A549 (cell line): ENCODE measurements at regions not wholly inside any gene's neighbourhood (a gene's known extent, or its start where the extent isn't known, plus 50 kb on each side); places are given as distances from the start of the nearest gene placed in this dataset.

Source experiments
- ATAC-seq, 2 experiments: fragments of 200-7000 bp in 1 of 2; fragments of >200 bp in 1 of 2; cut with Nextera tagmentation in 1 of 2; cut with Tn5 transposase in 1 of 2; 3 replicates each; pipeline versions ENCODE4 v1.8.0 to v1.9.1; 2018 to 2020; ENCODE audit warnings: mild to moderate bottlenecking in 1 of 2, moderate library complexity in 1 of 2
- CTCF ChIA-PET: fragments of 300-600 bp; sonication (Branson Sonifier 250); formaldehyde crosslinking; extraction: SDS; loops from one replicate; lab custom pipeline; 2021; ENCODE audit warnings: antibody characterized with exemption, inconsistent platforms; lab: Yijun Ruan, JAX
- POLR2A ChIA-PET: fragments of 350-600 bp; formaldehyde crosslinking; extraction: SDS; loops from one replicate; lab custom pipeline; 2021; ENCODE audit warnings: antibody characterized with exemption, inconsistent platforms; lab: Yijun Ruan, JAX
- DNase-seq, 2 experiments: peaks; one replicate each; pipeline versions ENCODE4 v3.0.0 to v3.0.0-alpha.2; 2011 to 2016; ENCODE audit warnings: low read depth in 1 of 2, low spot score in 1 of 2
- FAIRE-seq: peaks from 2 replicates; lab custom pipeline; 2011; peaks lifted over from hg19 to GRCh38; lab: Jason Lieb, UNC
- H3K27ac ChIP-seq, 2 experiments: fragments of >200 bp; sonication (Bioruptor Twin); formaldehyde crosslinking; 3 replicates each; pipeline ENCODE4 v1.5.1; 2016 to 2017
- H3K4me1 ChIP-seq: fragments of >200 bp; sonication (Bioruptor Twin); formaldehyde crosslinking; 3 replicates; pipeline ENCODE4 v1.6.1; 2016
- H3K4me2 ChIP-seq: fragments of >200 bp; sonication (Bioruptor Twin); formaldehyde crosslinking; 3 replicates; pipeline ENCODE4 v1.6.1; 2016
- H3K4me3 ChIP-seq: fragments of >200 bp; sonication (Bioruptor Twin); formaldehyde crosslinking; 3 replicates; pipeline ENCODE4 v1.5.1; 2016
- H3K9me3 ChIP-seq: fragments of >200 bp; sonication (Bioruptor Twin); formaldehyde crosslinking; 3 replicates; pipeline ENCODE4 v1.6.1; 2016
- CBX2 ChIP-seq: fragments of 200-600 bp; sonication (generic); IDR thresholded peaks from 2 replicates; pipeline ENCODE4 v1.6.1; 2016; ENCODE audit warnings: low read depth, mild to moderate bottlenecking, borderline replicate concordance
- CEBPB ChIP-seq, 2 experiments: fragments of >200 bp in 1 of 2; sonication (Bioruptor Twin) in 1 of 2; formaldehyde crosslinking in 1 of 2; IDR thresholded peaks; 2 replicates each; pipeline ENCODE4 v1.6.1; 2012 to 2016
- CHD2 ChIP-seq: fragments of 150-350 bp; IDR thresholded peaks from 2 replicates; pipeline ENCODE4 v1.6.1; 2014; ENCODE audit warnings: low read length; ENCODE audit not compliant: partially characterized antibody
- CTCF ChIP-seq: fragments of >200 bp; sonication (Bioruptor Twin); formaldehyde crosslinking; IDR thresholded peaks from 3 replicates; pipeline ENCODE4 v1.5.1; 2016
- EHMT2 ChIP-seq: fragments of 200-600 bp; sonication (generic); IDR thresholded peaks from 2 replicates; pipeline ENCODE4 v1.6.1; 2016; ENCODE audit warnings: antibody characterized with exemption, low read depth, mild to moderate bottlenecking, moderate library complexity
- EP300 ChIP-seq, 2 experiments: fragments of >200 bp; sonication (Bioruptor Twin); formaldehyde crosslinking; IDR thresholded peaks; 2 replicates in 1 of 2; 3 replicates in 1 of 2; pipeline ENCODE4 v1.6.1; 2016 to 2017
- ESRRA ChIP-seq: fragments of 150-350 bp; IDR thresholded peaks from 2 replicates; pipeline ENCODE4 v1.6.1; 2014; ENCODE audit warnings: mild to moderate bottlenecking, low read length, borderline replicate concordance
- FOSL2 ChIP-seq, 2 experiments: fragments of 450-650 bp in 1 of 2; fragments of >200 bp in 1 of 2; sonication (Bioruptor Twin) in 1 of 2; formaldehyde crosslinking; IDR thresholded peaks; 2 replicates each; pipeline versions ENCODE4 v1.5.0 to v1.6.1; 2016 to 2020; ENCODE audit warnings: mild to moderate bottlenecking in 1 of 2, moderate library complexity in 1 of 2
- HDAC2 ChIP-seq: fragments of 200-600 bp; sonication (generic); IDR thresholded peaks from 2 replicates; pipeline ENCODE4 v1.6.1; 2016
- HEYL ChIP-seq: fragments of 250-450 bp; sonication (Bioruptor Pico); IDR thresholded peaks from 2 replicates; pipeline ENCODE4 v1.8.0; 2021; ENCODE audit warnings: mild to moderate bottlenecking, moderate library complexity
- HOXB13 ChIP-seq: fragments of 250-450 bp; sonication (Bioruptor Pico); IDR thresholded peaks from 2 replicates; pipeline ENCODE4 v1.5.0; 2020; ENCODE audit warnings: low read depth, mild to moderate bottlenecking, moderate library complexity
- JUN ChIP-seq, 2 experiments: fragments of >200 bp; sonication (Bioruptor Twin); formaldehyde crosslinking; IDR thresholded peaks; 2 replicates in 1 of 2; 3 replicates in 1 of 2; pipeline ENCODE4 v1.6.1; 2016 to 2017
- KDM5A ChIP-seq: fragments of 200-600 bp; sonication (generic); IDR thresholded peaks from 2 replicates; pipeline ENCODE4 v1.6.1; 2016; ENCODE audit warnings: antibody characterized with exemption, mild to moderate bottlenecking
- MAX ChIP-seq: IDR thresholded peaks from 2 replicates; pipeline ENCODE4 v1.6.1; 2012
- MAZ ChIP-seq: fragments of 150-350 bp; IDR thresholded peaks from 2 replicates; pipeline ENCODE4 v1.6.1; 2014; ENCODE audit warnings: antibody characterized with exemption, low read depth, low read length, borderline replicate concordance
- NR3C1 ChIP-seq: fragments of >200 bp; sonication (Bioruptor Twin); formaldehyde crosslinking; IDR thresholded peaks from 3 replicates; pipeline ENCODE4 v1.6.1; 2017
- POLR2A ChIP-seq: IDR thresholded peaks from 2 replicates; pipeline ENCODE4 v1.6.1; 2012; ENCODE audit warnings: mild to moderate bottlenecking, low read length
- POLR2AphosphoS2 ChIP-seq: conservative IDR thresholded peaks from 2 replicates; pipeline ENCODE4 v1.6.1; 2012; ENCODE audit warnings: low read length, improper control_type of control experiment, inconsistent platforms
- RAD21 ChIP-seq, 2 experiments: fragments of >200 bp in 1 of 2; sonication (Bioruptor Twin) in 1 of 2; formaldehyde crosslinking in 1 of 2; IDR thresholded peaks in 1 of 2; conservative IDR thresholded peaks in 1 of 2; 2 replicates in 1 of 2; 3 replicates in 1 of 2; pipeline ENCODE4 v1.6.1; 2012 to 2018; ENCODE audit warnings: inconsistent platforms in 1 of 2
- RARB ChIP-seq: fragments of 250-450 bp; sonication (Bioruptor Pico); IDR thresholded peaks from 2 replicates; pipeline ENCODE4 v1.8.0; 2021; ENCODE audit warnings: mild to moderate bottlenecking, moderate library complexity
- RCOR1 ChIP-seq: fragments of 150-350 bp; IDR thresholded peaks from 2 replicates; pipeline ENCODE4 v1.6.1; 2014; ENCODE audit warnings: antibody characterized with exemption, low read length, low read depth
- SMC3 ChIP-seq: fragments of >200 bp; sonication (Bioruptor Twin); formaldehyde crosslinking; IDR thresholded peaks from 3 replicates; pipeline ENCODE4 v1.6.1; 2018; ENCODE audit warnings: inconsistent platforms
- SREBF2 ChIP-seq: fragments of 450-650 bp; IDR thresholded peaks from 2 replicates; pipeline ENCODE4 v1.6.1; 2014; ENCODE audit warnings: mild to moderate bottlenecking, moderate library complexity
- TP53 ChIP-seq: fragments of 250-450 bp; sonication (Bioruptor Pico); IDR thresholded peaks from 2 replicates; pipeline ENCODE4 v1.5.0; 2021; ENCODE audit warnings: mild to moderate bottlenecking, moderate library complexity
- WGBS: methylation state at CpG from one replicate; pipeline ENCODE4 v1.1.6; 2017; ENCODE audit errors: missing lambda C conversion rate; 5-methylcytosine and 5-hydroxymethylcytosine counted together

- H3K9me3 ChIP-seq = no peaks in the 10 kb centered on the region
- H3K4me2 ChIP-seq = peak overlapping the region; percentile 34; the same call in 2 of the 3 replicates
- H3K4me3 ChIP-seq = no peak overlapping the region
- 12% methylated on average over 2 of the region's 2 CpGs for WGBS
- DNase-seq = no peak
- H3K27ac ChIP-seq = no peak overlapping the region
- FAIRE-seq = no peak
- TF ChIP-seq JUN (IDR thresholded peaks at IDR 0.05) = no peak
- no peak for TF ChIP-seq RCOR1
- no peak for TF ChIP-seq HEYL (CRISPR knock-in tag)
- TF ChIP-seq EP300 (IDR thresholded peaks at IDR 0.05) = no peak
- TF ChIP-seq RARB = no peak
- no peak for TF ChIP-seq HOXB13
- TF ChIP-seq CBX2 = no peak
- TF ChIP-seq EHMT2 = no peak
- no peaks in the 10 kb centered on the region; the same call in 2 of the 3 replicates for H3K4me1 ChIP-seq
- POLR2A ChIA-PET = no interaction called here
- CTCF ChIA-PET = no interaction called here
- no peak for ATAC-seq
These were observed 1523.7 kb upstream of the ACVR2A start for GRCh38 chr2:146321175-146321574.

GRCh38 chr2:146317959-146318358 is 1526.9 kb upstream of the ACVR2A start:
- no peaks in the 10 kb centered on the region; the same call in 2 of the 3 replicates for H3K4me1 ChIP-seq
- no peak overlapping the region for H3K27ac ChIP-seq
- no peak for DNase-seq
- ChIA-PET POLR2A (no interaction called here), CTCF (no interaction called here)
- FAIRE-seq = no peak
- no peak for ATAC-seq
- TF ChIP-seq CEBPB (IDR thresholded peaks at IDR 0.05) = peak; percentile 47 to 51; a peak in 2 of 4 replicates
- TF ChIP-seq NR3C1 = no peak
- H3K9me3 ChIP-seq = no peaks in the 10 kb centered on the region
- H3K4me3 ChIP-seq = no peak overlapping the region
- WGBS = 49% methylated on average over 2 of the region's 2 CpGs
- no peak overlapping the region for H3K4me2 ChIP-seq

- DNase-seq (no peak), FAIRE-seq (no peak), ATAC-seq (no peak)
- ChIA-PET POLR2A (no interaction called here), CTCF (interaction anchor here (0.9 kb wide), 1 partner anchor 13 kb away, joined by 3 read pairs; no protein-coding TSS in a partner anchor)
- TF ChIP-seq MAZ (no peak), HDAC2 (no peak), FOSL2 (IDR thresholded peaks at IDR 0.05) (no peak), FOSL2 (CRISPR knock-in tag; IDR thresholded peaks at IDR 0.05) (no peak), TP53 (no peak), RCOR1 (no peak), CHD2 (no peak), SREBF2 (no peak), MAX (no peak), ESRRA (no peak), POLR2AphosphoS2 (no peak), POLR2A (no peak), HOXB13 (no peak), RAD21 (conservative IDR thresholded peaks at IDR 0.05 in 1 of 2, IDR thresholded peaks at IDR 0.05 in 1 of 2) (peak; percentile 47 to 66), SMC3 (peak; percentile 37; the same call in 2 of the 3 replicates), KDM5A (no peak), CTCF (peak; percentile 40)
- WGBS = 3% methylated on average over 2 of the region's 2 CpGs
- Histone ChIP-seq H3K4me2 (no peak overlapping the region), H3K4me3 (no peak overlapping the region), H3K27ac (no peak overlapping the region), H3K9me3 (0 out of 3 replicates have a peak, but pooled peaks cover under 1% of the 10 kb centered on the region), H3K4me1 (no peaks in the 10 kb centered on the region)
These were observed 1531.9 kb upstream of the ACVR2A start for GRCh38 chr2:146312899-146313298.
